Omental fat pad (tissue), 3 donors: ENCODE measurements at regions not wholly inside any gene's neighbourhood (a gene's known extent, or its start where the extent isn't known, plus 50 kb on each side); places are given as distances from the start of the nearest gene placed in this dataset.

Source experiments
- ATAC-seq: fragments of 150-250 bp; one replicate; pipeline ENCODE4 v1.9.1; 2016; ENCODE audit warnings: mild to moderate bottlenecking, moderate library complexity; ENCODE audit not compliant: low FRiP score
- DNase-seq: peaks from one replicate; pipeline ENCODE4 v3.0.0-alpha.2; 2019; ENCODE audit warnings: low spot score
- TF ChIP-seq, protein P1 (sequence below), 3 donors: fragments of 450-650 bp; IDR thresholded peaks; one replicate each; pipeline ENCODE4 v1.5.1; 2016 to 2017; ENCODE audit warnings: antibody characterized with exemption in 3 of 3, mild to moderate bottlenecking in 3 of 3, moderate library complexity in 2 of 3

DNA sequence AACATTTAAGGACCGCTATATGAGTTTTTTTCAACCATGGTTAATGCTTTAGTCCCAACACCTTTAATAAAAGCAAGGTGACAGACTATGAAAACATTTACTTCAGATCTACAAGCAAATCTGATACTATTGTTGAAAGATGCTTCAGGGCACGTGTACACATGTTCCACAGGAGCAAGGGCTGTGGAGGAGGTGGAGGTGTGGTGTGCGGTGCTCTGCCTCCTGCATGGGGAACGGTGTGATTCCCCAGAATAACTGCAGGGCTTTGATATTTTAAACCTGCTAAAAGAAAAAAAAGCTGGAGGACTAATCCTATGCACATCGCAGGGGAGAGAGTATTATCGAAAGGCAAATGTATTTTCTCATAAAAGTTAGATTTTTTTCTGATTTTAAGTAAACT is 188.1 kb upstream of the CEP162 start:
- DNase-seq (no peak), ATAC-seq (no peak)
- TF ChIP-seq, protein P1, sequence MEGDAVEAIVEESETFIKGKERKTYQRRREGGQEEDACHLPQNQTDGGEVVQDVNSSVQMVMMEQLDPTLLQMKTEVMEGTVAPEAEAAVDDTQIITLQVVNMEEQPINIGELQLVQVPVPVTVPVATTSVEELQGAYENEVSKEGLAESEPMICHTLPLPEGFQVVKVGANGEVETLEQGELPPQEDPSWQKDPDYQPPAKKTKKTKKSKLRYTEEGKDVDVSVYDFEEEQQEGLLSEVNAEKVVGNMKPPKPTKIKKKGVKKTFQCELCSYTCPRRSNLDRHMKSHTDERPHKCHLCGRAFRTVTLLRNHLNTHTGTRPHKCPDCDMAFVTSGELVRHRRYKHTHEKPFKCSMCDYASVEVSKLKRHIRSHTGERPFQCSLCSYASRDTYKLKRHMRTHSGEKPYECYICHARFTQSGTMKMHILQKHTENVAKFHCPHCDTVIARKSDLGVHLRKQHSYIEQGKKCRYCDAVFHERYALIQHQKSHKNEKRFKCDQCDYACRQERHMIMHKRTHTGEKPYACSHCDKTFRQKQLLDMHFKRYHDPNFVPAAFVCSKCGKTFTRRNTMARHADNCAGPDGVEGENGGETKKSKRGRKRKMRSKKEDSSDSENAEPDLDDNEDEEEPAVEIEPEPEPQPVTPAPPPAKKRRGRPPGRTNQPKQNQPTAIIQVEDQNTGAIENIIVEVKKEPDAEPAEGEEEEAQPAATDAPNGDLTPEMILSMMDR (IDR thresholded peaks at IDR 0.05), result no peak

DNA sequence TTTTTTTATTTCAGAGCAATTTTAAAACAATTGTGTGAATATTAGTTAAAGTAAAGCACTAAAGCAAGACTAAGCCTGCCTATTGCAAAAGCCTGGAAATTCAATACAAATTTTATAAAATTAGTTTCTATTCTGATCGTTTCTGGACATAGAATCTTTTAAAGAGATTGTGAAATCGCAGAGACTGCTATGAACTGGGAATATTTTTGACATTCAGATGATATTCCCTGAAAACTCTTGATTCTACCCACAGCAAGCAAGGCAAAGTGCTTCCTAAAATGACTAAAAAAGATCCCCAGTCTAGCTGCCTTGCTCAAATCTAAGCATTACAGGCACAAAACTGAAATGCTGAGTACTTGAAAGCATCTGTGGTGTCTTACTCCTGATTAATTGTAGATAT is 187.6 kb upstream of the CEP162 start:
- TF ChIP-seq, protein P1 (IDR thresholded peaks at IDR 0.05), result no peak
- DNase-seq, result no peak
- no peak for ATAC-seq

DNA sequence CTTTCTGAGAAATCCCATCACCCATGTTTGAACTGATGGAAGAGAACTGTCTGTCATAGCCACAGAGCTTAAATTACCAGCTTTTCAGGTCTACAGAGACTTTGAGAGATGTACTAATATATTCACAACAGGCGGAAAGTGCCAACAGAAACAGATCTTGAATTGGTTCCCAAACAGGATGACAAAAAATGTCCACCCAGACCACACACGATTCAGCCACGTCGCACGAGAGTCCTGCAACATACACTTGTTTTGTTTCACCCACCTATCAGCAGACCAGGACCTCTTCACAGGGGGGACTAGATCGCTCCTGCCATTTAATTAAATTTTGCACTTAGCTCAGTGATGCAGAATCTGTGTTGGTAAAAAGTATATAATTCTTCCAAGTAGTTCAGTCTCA is 187.1 kb upstream of the CEP162 start:
- no peak for ATAC-seq
- no peak for DNase-seq
- TF ChIP-seq, protein P1 (IDR thresholded peaks at IDR 0.05), result no peak

DNA sequence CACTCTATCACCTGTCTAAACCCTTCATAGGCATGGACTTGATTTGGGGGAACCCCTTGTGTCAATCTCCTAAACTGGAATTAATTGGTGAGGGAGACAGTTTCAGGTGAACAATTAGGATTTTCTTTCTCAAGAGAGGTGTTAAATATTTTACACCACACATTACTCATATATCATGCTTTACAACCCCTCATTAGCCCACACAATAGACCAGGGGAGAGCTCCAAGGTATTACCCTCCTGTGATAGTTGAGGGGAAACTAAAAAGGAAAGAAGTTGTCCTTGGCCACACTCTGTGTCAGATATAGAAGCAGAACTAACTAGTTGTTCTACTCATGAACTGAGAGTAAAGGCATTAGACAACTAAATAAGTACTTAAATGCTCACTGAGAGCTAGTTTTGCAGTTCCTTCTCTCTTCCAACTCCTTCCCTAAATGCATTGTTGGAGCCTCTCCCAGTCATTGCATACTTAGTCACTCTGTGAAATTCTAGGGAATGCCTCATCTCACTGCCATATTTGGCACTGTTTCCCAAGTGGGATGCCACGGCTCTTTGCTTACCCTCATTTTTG is 183.7 kb upstream of the CEP162 start:
- ATAC-seq (no peak), DNase-seq (no peak)
- TF ChIP-seq, protein P1 (IDR thresholded peaks at IDR 0.05), result no peak

DNA sequence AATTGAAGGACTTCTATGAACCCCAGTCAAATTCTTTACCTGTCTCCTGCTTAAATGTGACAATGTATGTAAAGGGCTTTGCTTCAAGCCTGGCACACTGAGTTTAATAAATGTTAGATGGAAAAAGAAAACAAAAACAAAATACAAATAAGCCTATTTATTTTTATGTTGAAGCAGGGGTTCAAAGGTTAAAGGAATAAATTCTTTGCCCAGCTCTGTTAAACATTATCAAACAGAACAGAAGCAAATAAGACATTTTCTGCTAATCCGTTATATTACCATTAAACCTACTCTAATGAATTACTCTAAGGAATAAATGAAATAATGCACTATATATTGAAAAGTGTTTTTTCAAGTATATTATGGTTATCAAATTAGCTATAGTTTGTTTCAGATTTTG is 182.5 kb upstream of the CEP162 start:
- ATAC-seq, result no peak
- TF ChIP-seq, protein P1 (IDR thresholded peaks at IDR 0.05), result no peak

DNA sequence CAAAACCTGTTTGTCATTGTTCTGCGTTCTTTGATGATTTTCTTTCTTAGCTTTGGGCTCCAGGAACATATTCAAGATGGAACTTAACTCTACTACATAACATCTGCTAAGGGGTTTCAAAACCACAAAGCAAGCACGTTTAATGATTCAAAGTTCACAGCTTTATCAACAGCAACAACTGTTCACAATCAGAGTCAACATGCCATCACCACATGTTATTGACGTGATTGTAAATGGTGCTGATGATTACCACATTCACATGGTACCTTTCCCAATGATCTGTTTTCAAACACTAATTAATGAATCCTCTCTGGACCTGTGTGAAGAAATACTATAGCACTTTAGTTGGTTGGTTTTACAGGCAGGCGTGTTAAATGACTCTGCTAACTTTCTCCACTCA is 180.6 kb upstream of the CEP162 start:
- TF ChIP-seq, protein P1 (IDR thresholded peaks at IDR 0.05), result no peak
- ATAC-seq, result no peak
- no peak for DNase-seq

More for the DNA sequence above, 182.5 kb upstream of the CEP162 start:
- DNase-seq, result no peak

DNA sequence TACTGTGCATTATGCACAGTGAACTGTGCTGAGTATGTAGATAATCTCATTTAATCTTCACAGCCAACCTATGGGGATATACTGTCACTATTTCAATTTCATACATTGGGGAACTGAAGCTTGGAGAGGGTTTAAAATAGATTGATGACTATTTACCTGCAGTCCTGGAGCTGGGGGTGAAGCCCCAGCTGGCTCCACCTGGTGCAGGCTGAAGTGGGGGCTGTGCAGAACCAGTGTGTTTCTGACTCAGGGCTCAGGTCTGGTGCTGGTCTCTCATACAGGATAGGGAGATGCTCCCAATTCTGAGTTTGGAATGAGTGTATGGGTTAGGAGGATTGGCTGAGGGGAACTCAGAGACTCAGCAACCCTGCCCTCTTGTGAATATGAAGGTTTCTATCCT is 176.1 kb upstream of the CEP162 start:
- TF ChIP-seq, protein P1 (IDR thresholded peaks at IDR 0.05), result no peak
- DNase-seq (no peak), ATAC-seq (no peak)
